ENCODE measurements at regions not wholly inside any gene's neighbourhood (a gene's known extent, or its start where the extent isn't known, plus 50 kb on each side); places are given as distances from the start of the nearest gene placed in this dataset.

DNA sequence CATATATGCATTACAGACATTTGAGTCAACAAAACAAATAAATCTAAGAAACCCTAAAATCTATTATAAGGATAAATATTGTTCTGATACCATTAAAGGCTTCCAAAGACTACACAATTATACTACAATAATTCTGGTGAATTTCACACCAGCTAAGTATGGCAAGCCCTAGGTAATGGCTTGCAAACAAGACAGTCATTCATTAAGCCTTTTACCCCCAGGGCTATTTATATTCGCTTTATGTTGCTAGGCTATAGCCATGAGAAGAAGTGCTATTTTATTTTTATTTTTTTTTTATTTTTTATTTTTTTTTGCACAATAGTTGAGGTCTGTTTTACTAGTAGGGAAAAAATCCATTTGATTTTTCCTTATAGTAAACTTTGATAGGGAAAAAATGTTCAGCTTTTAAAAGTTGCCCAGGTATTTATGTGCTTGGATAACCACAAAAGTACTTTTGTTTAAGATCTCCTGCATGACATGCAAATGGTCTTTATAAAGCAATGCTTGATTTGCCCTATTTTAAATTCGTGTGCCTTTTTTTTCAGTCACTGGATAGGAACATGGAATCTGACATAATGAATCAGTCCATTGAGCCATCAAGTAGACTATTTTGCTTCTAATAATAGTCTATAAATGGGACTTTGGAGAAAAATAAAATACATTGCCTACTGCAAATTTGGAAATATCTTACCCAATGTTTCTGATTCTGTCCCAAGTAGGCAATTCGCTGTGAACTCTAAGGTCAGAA is 946.3 kb upstream of the COX7C start:
- Histone ChIP-seq H3K9me3 (ENCODE audit: control insufficient read depth in 2 of 2, low read length in 2 of 2) (no peaks in the 10 kb centered on the region), H3K4me3 (ENCODE audit: low read length in 2 of 2) (no peak overlapping the region), H3K36me3 (ENCODE audit: control insufficient read depth in 2 of 2, insufficient read depth in 2 of 2, low read length in 2 of 2) (no peaks in the 10 kb centered on the region), H3K27me3 (ENCODE audit: control insufficient read depth in 1 of 2, insufficient read depth in 2 of 2, low read length in 2 of 2) (no peaks in the 10 kb centered on the region), H3K4me1 (ENCODE audit: control insufficient read depth, insufficient read depth, low read length) (no peaks in the 10 kb centered on the region), H3K27ac (ENCODE audit: low read length) (no peak overlapping the region), H3K9ac (ENCODE audit: low read length in 2 of 2) (no peak overlapping the region)

DNA sequence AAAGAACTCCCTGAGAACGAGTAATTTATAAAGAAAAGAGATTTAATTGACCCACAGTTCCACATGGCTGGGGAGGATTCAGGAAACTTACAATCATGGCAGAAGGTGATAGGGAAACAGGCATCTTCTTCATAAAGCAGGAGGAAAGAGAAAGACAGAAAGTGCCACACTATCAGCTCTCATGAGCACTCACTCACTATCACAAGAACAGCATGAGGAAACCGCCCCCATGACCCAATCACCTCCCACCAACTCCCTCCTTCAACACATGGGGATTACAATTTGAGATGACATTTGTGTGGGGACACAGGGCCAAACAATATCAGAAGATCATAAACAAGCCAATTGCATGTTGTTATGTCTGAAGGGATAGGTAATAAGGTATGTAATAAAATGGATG is 935.9 kb upstream of the COX7C start:
- Histone ChIP-seq H3K4me1 (ENCODE audit: control insufficient read depth, insufficient read depth, low read length) (no peaks in the 10 kb centered on the region), H3K36me3 (ENCODE audit: control insufficient read depth in 2 of 2, insufficient read depth in 2 of 2, low read length in 2 of 2) (no peaks in the 10 kb centered on the region), H3K27ac (ENCODE audit: low read length) (no peak overlapping the region), H3K9ac (ENCODE audit: low read length in 2 of 2) (no peak overlapping the region), H3K4me3 (ENCODE audit: low read length in 2 of 2) (no peak overlapping the region), H3K9me3 (ENCODE audit: control insufficient read depth in 2 of 2, low read length in 2 of 2) (no peaks in the 10 kb centered on the region), H3K27me3 (ENCODE audit: control insufficient read depth in 1 of 2, insufficient read depth in 2 of 2, low read length in 2 of 2) (no peaks in the 10 kb centered on the region)

DNA sequence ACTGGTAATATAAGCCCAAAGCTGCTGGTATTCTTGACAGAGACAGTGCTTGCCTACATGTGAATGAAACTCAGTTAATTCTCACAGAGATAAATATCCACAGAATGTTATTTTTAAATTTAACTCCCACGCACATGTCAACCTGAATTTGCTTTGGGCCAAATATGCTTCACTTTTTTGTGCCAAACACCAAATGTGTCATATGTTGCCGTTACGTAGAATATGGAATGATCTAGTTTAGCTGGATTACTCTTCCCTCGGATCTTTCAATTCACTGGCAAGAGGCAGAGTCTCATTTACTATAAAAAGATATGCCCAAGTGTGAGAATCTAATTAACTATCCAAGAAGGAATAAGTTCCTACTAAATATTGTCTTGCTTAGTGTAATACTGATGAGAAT is 933.4 kb upstream of the COX7C start:
- Histone ChIP-seq H3K4me1 (ENCODE audit: control insufficient read depth, insufficient read depth, low read length) (no peaks in the 10 kb centered on the region), H3K27ac (ENCODE audit: low read length) (no peak overlapping the region), H3K9me3 (ENCODE audit: control insufficient read depth in 2 of 2, low read length in 2 of 2) (no peaks in the 10 kb centered on the region)

DNA sequence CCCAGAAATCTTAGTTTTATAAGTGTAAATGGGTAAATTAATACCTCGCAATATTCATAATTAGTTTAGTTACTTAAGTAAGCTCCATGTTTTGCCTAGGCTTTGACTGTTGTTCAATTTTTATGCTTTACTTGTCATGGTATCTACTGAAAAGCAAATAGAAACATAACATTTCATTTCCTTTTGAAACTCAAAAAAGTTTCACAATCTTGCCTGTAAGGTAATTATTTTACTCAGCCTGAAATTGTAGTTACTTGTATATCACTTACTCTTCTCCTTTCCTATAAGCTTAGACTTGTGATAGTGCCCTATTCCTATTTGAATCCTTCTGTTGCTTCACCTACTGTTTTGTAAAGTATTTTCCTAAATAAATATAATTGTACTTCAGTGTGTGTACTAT is 914.4 kb upstream of the COX7C start:
- no peak overlapping the region for H3K27ac ChIP-seq (ENCODE audit: low read length)
- H3K27me3 ChIP-seq (ENCODE audit: control insufficient read depth in 1 of 2, insufficient read depth in 2 of 2, low read length in 2 of 2): no peaks in the 10 kb centered on the region
- H3K36me3 ChIP-seq (ENCODE audit: control insufficient read depth in 2 of 2, insufficient read depth in 2 of 2, low read length in 2 of 2): no peaks in the 10 kb centered on the region
- no peak overlapping the region for H3K9ac ChIP-seq (ENCODE audit: low read length in 2 of 2)
- no peak overlapping the region for H3K4me3 ChIP-seq (ENCODE audit: low read length in 2 of 2)
- H3K9me3 ChIP-seq (ENCODE audit: control insufficient read depth in 2 of 2, low read length in 2 of 2): no peaks in the 10 kb centered on the region
- H3K4me1 ChIP-seq (ENCODE audit: control insufficient read depth, insufficient read depth, low read length): no peaks in the 10 kb centered on the region

More for the DNA sequence above, 933.4 kb upstream of the COX7C start:
- Histone ChIP-seq H3K9ac (ENCODE audit: low read length in 2 of 2) (no peak overlapping the region), H3K27me3 (ENCODE audit: control insufficient read depth in 1 of 2, insufficient read depth in 2 of 2, low read length in 2 of 2) (no peaks in the 10 kb centered on the region), H3K36me3 (ENCODE audit: control insufficient read depth in 2 of 2, insufficient read depth in 2 of 2, low read length in 2 of 2) (no peaks in the 10 kb centered on the region), H3K4me3 (ENCODE audit: low read length in 2 of 2) (no peak overlapping the region)

DNA sequence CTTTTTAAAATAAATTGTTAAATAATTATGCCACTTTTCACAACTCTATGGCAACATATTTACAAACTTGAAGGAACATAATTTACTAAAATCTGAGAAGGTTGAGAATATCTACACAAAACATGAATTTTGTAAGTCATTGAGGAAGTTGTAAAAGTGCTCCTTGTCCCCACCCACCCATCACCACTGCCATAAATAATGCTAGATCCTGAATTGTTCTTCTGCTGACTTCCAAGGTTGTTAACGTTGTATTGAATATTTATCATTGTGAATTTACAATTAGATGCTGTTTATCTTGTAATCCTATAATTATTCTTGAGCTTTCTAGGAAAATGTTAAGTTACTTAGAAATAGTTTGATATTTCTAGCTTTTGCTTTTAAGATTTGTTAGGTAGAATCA is 908.0 kb upstream of the COX7C start:
- no peak overlapping the region for H3K9ac ChIP-seq (ENCODE audit: low read length in 2 of 2)
- no peaks in the 10 kb centered on the region for H3K4me1 ChIP-seq (ENCODE audit: control insufficient read depth, insufficient read depth, low read length)
- no peaks in the 10 kb centered on the region for H3K36me3 ChIP-seq (ENCODE audit: control insufficient read depth in 2 of 2, insufficient read depth in 2 of 2, low read length in 2 of 2)
- H3K27ac ChIP-seq (ENCODE audit: low read length): no peak overlapping the region
- H3K4me3 ChIP-seq (ENCODE audit: low read length in 2 of 2): no peak overlapping the region
- H3K27me3 ChIP-seq (ENCODE audit: control insufficient read depth in 1 of 2, insufficient read depth in 2 of 2, low read length in 2 of 2): no peaks in the 10 kb centered on the region
- H3K9me3 ChIP-seq (ENCODE audit: control insufficient read depth in 2 of 2, low read length in 2 of 2): no peaks in the 10 kb centered on the region

DNA sequence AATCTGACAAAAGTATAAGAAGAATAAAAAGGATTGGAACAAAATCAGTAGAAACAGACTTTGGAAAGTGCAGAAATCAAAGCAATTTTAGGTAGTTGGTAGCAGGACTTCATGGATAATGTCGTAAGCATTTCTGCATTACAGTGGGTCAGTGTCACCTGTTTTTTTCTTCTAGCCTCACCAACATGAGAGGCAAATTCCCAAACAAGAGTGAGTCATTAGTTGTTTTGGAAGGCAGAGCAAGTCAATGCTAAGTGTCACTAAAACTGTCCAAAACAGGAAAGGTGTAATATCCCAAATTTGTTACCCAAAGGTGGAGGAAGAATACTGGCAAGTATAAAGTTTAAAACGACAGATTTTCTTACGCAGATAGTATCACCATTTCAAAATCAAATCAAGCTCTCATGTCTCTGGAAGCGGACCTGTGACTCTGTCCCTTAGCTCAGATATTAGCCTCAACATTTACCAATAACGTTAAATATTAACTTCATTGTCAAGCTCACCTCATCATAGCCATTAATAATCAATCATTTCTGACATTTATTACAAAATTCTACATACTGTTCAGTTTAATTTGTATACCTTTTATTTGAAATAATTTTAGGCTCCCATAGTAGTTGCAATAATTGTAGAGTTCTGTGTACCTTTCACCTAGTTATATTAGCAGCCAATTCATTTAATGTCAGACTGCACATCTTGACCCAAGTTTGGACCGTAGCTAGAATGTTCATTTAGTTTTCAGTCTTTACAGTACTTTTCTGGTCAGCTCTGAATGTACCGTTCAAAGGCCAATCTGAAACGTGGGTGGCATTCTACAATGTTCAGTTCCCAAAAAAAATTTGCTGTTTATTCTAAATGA is 901.2 kb upstream of the COX7C start:
- no peaks in the 10 kb centered on the region for H3K36me3 ChIP-seq (ENCODE audit: control insufficient read depth in 2 of 2, insufficient read depth in 2 of 2, low read length in 2 of 2)
- H3K9ac ChIP-seq (ENCODE audit: low read length in 2 of 2): no peak overlapping the region
- no peak overlapping the region for H3K4me3 ChIP-seq (ENCODE audit: low read length in 2 of 2)
- no peaks in the 10 kb centered on the region for H3K4me1 ChIP-seq (ENCODE audit: control insufficient read depth, insufficient read depth, low read length)
- no peaks in the 10 kb centered on the region for H3K27me3 ChIP-seq (ENCODE audit: control insufficient read depth in 1 of 2, insufficient read depth in 2 of 2, low read length in 2 of 2)
- H3K27ac ChIP-seq (ENCODE audit: low read length): no peak overlapping the region
- no peaks in the 10 kb centered on the region for H3K9me3 ChIP-seq (ENCODE audit: control insufficient read depth in 2 of 2, low read length in 2 of 2)

DNA sequence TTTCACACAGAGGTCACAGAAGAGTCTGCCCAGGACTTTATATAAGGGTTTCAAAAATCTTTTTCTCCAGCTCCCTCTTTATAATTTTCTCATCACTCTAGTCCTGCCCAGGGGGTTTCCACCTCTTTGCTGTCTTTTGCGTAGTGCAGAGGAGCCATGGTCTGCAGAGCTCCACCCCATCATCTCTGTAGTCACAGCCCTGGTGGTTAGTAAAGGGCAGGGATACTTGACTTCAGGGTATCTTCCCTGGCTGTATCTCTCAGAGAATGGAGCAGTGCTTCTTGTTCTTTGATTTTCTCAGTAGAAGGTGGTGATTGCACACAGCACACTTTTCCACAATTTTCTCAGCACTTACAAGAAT is 900.6 kb upstream of the COX7C start:
- no peak overlapping the region for H3K9ac ChIP-seq (ENCODE audit: low read length in 2 of 2)
- H3K4me3 ChIP-seq (ENCODE audit: low read length in 2 of 2): no peak overlapping the region
- H3K36me3 ChIP-seq (ENCODE audit: control insufficient read depth in 2 of 2, insufficient read depth in 2 of 2, low read length in 2 of 2): no peaks in the 10 kb centered on the region
- no peaks in the 10 kb centered on the region for H3K27me3 ChIP-seq (ENCODE audit: control insufficient read depth in 1 of 2, insufficient read depth in 2 of 2, low read length in 2 of 2)
- H3K9me3 ChIP-seq (ENCODE audit: control insufficient read depth in 2 of 2, low read length in 2 of 2): no peaks in the 10 kb centered on the region
- H3K27ac ChIP-seq (ENCODE audit: low read length): no peak overlapping the region
- H3K4me1 ChIP-seq (ENCODE audit: control insufficient read depth, insufficient read depth, low read length): no peaks in the 10 kb centered on the region

DNA sequence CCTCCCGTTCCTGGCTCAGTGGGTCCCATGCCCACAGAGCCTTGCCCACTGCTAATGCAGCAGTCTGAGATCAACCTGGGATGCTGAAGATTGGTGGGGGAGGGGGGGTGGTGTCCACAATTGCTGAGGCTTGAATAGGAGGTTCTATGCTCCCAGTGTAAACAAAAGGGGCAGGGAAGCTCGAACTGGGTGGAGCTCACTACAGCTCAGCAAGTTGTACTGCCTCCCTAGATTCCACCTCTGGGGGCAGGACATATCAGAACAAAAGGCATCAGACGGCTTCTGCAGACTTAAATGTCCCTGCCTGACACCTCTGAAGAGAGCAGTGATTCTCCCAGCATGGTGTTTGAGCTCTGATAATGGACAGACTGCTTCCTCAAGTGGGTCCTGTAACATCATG is 885.6 kb upstream of the COX7C start:
- no peaks in the 10 kb centered on the region for H3K4me1 ChIP-seq (ENCODE audit: control insufficient read depth, insufficient read depth, low read length)
- H3K27me3 ChIP-seq (ENCODE audit: control insufficient read depth in 1 of 2, insufficient read depth in 2 of 2, low read length in 2 of 2): no peaks in the 10 kb centered on the region
- no peak overlapping the region for H3K27ac ChIP-seq (ENCODE audit: low read length)
- no peaks in the 10 kb centered on the region for H3K9me3 ChIP-seq (ENCODE audit: control insufficient read depth in 2 of 2, low read length in 2 of 2)
- no peak overlapping the region for H3K9ac ChIP-seq (ENCODE audit: low read length in 2 of 2)
- H3K4me3 ChIP-seq (ENCODE audit: low read length in 2 of 2): no peak overlapping the region
- no peaks in the 10 kb centered on the region for H3K36me3 ChIP-seq (ENCODE audit: control insufficient read depth in 2 of 2, insufficient read depth in 2 of 2, low read length in 2 of 2)

DNA sequence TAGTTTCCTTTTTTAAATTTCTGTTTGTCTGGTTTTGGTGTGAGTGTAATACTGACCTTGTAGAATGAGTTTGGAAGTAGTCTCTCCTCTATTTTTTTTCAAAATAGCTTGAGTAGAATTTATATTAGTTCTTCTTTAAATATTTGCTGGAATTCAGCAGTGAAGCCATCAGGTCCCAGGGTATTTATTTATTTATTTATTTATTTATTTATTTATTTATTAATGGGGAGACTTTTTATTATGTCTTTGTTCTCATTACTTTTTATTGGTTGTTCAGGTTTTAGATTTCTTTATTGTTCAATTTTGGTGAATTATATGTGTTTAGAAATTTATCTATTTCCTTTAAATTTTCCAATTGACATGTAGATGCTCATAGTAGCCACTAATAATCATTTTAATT is 875.8 kb upstream of the COX7C start:
- no peaks in the 10 kb centered on the region for H3K9me3 ChIP-seq (ENCODE audit: control insufficient read depth in 2 of 2, low read length in 2 of 2)
- no peaks in the 10 kb centered on the region for H3K36me3 ChIP-seq (ENCODE audit: control insufficient read depth in 2 of 2, insufficient read depth in 2 of 2, low read length in 2 of 2)
- H3K27ac ChIP-seq (ENCODE audit: low read length): no peak overlapping the region
- H3K4me3 ChIP-seq (ENCODE audit: low read length in 2 of 2): no peak overlapping the region
- H3K27me3 ChIP-seq (ENCODE audit: control insufficient read depth in 1 of 2, insufficient read depth in 2 of 2, low read length in 2 of 2): no peaks in the 10 kb centered on the region
- H3K4me1 ChIP-seq (ENCODE audit: control insufficient read depth, insufficient read depth, low read length): no peaks in the 10 kb centered on the region
- H3K9ac ChIP-seq (ENCODE audit: low read length in 2 of 2): no peak overlapping the region

DNA sequence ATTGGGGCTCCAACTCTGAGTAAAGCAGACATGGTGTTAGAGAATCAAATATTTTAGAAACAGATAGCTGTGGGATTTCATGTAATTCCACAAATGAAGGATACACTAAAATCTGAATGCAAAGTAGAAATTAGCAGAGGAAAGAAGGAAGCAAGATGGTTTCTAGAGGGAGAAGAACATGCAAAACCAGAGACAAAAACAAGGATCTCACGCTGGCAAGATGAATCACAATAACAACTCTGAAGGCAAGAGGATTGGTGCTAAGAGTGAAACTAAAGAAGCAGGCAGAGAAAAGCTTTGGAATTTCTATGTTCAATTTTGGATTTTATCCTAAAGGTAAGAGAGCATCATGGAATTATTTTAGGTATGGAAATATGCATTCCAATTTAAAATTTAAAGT is 857.2 kb upstream of the COX7C start:
- Histone ChIP-seq H3K4me3 (ENCODE audit: low read length in 2 of 2) (no peak overlapping the region), H3K9ac (ENCODE audit: low read length in 2 of 2) (no peak overlapping the region), H3K27ac (ENCODE audit: low read length) (no peak overlapping the region), H3K4me1 (ENCODE audit: control insufficient read depth, insufficient read depth, low read length) (no peaks in the 10 kb centered on the region), H3K27me3 (ENCODE audit: control insufficient read depth in 1 of 2, insufficient read depth in 2 of 2, low read length in 2 of 2) (no peaks in the 10 kb centered on the region), H3K9me3 (ENCODE audit: control insufficient read depth in 2 of 2, low read length in 2 of 2) (peaks cover 4 to 5% of the 10 kb centered on the region in 2 donors), H3K36me3 (ENCODE audit: control insufficient read depth in 2 of 2, insufficient read depth in 2 of 2, low read length in 2 of 2) (no peaks in the 10 kb centered on the region)

DNA sequence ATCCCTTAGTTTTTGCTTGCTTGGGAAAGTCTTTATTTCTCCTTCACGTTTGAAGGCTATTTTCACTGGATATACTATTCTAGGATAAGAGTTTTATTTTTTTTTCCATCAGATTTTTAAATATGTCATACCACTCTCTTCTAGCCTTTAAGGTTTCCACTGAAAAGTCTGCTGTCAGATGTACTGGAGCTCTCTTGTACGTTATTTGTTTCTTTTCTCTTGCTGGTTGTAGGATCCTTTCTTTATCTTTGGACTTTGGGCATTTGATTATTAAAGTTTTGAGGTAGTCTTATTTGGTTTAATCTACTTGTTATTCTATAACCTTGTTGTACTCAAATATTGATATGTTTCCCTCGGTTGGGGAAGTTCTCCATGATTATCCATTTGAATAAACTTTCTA is 848.4 kb upstream of the COX7C start:
- Histone ChIP-seq H3K36me3 (ENCODE audit: control insufficient read depth in 2 of 2, insufficient read depth in 2 of 2, low read length in 2 of 2) (no peaks in the 10 kb centered on the region), H3K4me1 (ENCODE audit: control insufficient read depth, insufficient read depth, low read length) (no peaks in the 10 kb centered on the region), H3K27ac (ENCODE audit: low read length) (no peak overlapping the region), H3K9ac (ENCODE audit: low read length in 2 of 2) (no peak overlapping the region), H3K27me3 (ENCODE audit: control insufficient read depth in 1 of 2, insufficient read depth in 2 of 2, low read length in 2 of 2) (no peaks in the 10 kb centered on the region), H3K9me3 (ENCODE audit: control insufficient read depth in 2 of 2, low read length in 2 of 2) (peaks cover 0 to 3% of the 10 kb centered on the region in 2 donors), H3K4me3 (ENCODE audit: low read length in 2 of 2) (no peak overlapping the region)

All from stomach smooth muscle (tissue), 2 donors.